ENCODE measurements at regions not wholly inside any gene's neighbourhood (a gene's known extent, or its start where the extent isn't known, plus 50 kb on each side); places are given as distances from the start of the nearest gene placed in this dataset.

DNA sequence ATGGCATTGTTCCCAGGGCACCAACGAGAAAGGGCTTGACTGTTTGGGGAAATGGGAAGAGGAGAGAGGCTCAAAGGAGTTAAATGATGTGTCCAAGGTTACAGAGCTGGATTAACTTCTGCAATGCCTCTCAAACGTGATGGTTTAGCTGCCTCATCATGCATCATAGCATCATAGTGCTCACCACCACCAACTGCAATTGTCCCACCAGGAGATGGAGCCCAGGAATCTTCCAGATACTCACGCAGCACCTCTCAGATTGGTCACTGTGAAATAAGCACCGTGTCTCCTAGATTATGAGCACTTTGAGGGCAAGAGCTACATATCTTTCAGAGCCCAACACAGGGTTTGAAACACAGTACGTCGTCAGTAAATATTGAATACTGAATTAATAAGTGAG is 69.2 kb downstream of the PRSS23 start:
- Mint-ChIP-seq H3K9me3 (no peaks in the 10 kb centered on the region), H3K4me3 (no peak overlapping the region), H3K4me1 (peaks cover 8% of the 10 kb centered on the region; the same call in 1 of the 2 replicates), H3K27me3 (ENCODE audit: low read depth) (no peaks in the 10 kb centered on the region), H3K36me3 (no peaks in the 10 kb centered on the region), H3K27ac (no peak overlapping the region)
- CTCF ChIA-PET, result interaction anchor here (1.1 to 3.4 kb wide), 4 partner anchors 20 to 70 kb away, joined by 3 to 36 read pairs (median 6); no protein-coding TSS in a partner anchor
- ATAC-seq (0 out of 2 replicates have a peak, but pooled peaks have one; percentile 12), DNase-seq (ENCODE audit: low spot score) (no peak)
- POLR2A ChIA-PET, result no interaction called here
- TF ChIP-seq MYBL2 (CRISPR knock-in tag; IDR thresholded peaks at IDR 0.05), result no peak
- no peak for TF ChIP-seq TP53 (CRISPR knock-in tag; IDR thresholded peaks at IDR 0.05)
- no peak for TF ChIP-seq FOXP4 (CRISPR knock-in tag; IDR thresholded peaks at IDR 0.05)
- TF ChIP-seq, protein P1, sequence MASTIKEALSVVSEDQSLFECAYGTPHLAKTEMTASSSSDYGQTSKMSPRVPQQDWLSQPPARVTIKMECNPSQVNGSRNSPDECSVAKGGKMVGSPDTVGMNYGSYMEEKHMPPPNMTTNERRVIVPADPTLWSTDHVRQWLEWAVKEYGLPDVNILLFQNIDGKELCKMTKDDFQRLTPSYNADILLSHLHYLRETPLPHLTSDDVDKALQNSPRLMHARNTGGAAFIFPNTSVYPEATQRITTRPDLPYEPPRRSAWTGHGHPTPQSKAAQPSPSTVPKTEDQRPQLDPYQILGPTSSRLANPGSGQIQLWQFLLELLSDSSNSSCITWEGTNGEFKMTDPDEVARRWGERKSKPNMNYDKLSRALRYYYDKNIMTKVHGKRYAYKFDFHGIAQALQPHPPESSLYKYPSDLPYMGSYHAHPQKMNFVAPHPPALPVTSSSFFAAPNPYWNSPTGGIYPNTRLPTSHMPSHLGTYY (CRISPR knock-in tag; IDR thresholded peaks at IDR 0.05), result no peak
- no peak for TF ChIP-seq MXD4 (CRISPR knock-in tag; IDR thresholded peaks at IDR 0.05; ENCODE audit: borderline replicate concordance)
- no peak for TF ChIP-seq ZNF281 (CRISPR knock-in tag; IDR thresholded peaks at IDR 0.05)
- no peak for TF ChIP-seq AR (CRISPR knock-in tag; IDR thresholded peaks at IDR 0.05)
- no peak for TF ChIP-seq NR2C2 (CRISPR knock-in tag; IDR thresholded peaks at IDR 0.05)
- TF ChIP-seq ELF4 (CRISPR knock-in tag; IDR thresholded peaks at IDR 0.05; ENCODE audit: low read depth), result no peak
- TF ChIP-seq SMAD4 (CRISPR knock-in tag; IDR thresholded peaks at IDR 0.05), result no peak
- no peak for TF ChIP-seq GRHL2 (CRISPR knock-in tag; IDR thresholded peaks at IDR 0.05; ENCODE audit: insufficient replicate concordance, severe bottlenecking)
- TF ChIP-seq, protein P2, sequence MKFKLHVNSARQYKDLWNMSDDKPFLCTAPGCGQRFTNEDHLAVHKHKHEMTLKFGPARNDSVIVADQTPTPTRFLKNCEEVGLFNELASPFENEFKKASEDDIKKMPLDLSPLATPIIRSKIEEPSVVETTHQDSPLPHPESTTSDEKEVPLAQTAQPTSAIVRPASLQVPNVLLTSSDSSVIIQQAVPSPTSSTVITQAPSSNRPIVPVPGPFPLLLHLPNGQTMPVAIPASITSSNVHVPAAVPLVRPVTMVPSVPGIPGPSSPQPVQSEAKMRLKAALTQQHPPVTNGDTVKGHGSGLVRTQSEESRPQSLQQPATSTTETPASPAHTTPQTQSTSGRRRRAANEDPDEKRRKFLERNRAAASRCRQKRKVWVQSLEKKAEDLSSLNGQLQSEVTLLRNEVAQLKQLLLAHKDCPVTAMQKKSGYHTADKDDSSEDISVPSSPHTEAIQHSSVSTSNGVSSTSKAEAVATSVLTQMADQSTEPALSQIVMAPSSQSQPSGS (CRISPR knock-in tag; IDR thresholded peaks at IDR 0.05; ENCODE audit: borderline replicate concordance, low read depth), result no peak
- no peak for TF ChIP-seq ZNF423 (CRISPR knock-in tag; IDR thresholded peaks at IDR 0.05)
- no peak for TF ChIP-seq ZNF232 (CRISPR knock-in tag; IDR thresholded peaks at IDR 0.05)
- no peak for TF ChIP-seq SMAD3 (CRISPR knock-in tag; IDR thresholded peaks at IDR 0.05; ENCODE audit: borderline replicate concordance)
- TF ChIP-seq, protein P3, sequence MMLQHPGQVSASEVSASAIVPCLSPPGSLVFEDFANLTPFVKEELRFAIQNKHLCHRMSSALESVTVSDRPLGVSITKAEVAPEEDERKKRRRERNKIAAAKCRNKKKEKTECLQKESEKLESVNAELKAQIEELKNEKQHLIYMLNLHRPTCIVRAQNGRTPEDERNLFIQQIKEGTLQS (CRISPR knock-in tag; conservative IDR thresholded peaks at IDR 0.05), result no peak
- TF ChIP-seq USF1 (CRISPR knock-in tag; IDR thresholded peaks at IDR 0.05), result no peak
- no peak for TF ChIP-seq NFE2L1 (CRISPR knock-in tag; IDR thresholded peaks at IDR 0.05)

Measured in WTC11 (cell line).